RPMI7951 (cell line): ENCODE measurements at regions not wholly inside any gene's neighbourhood (a gene's known extent, or its start where the extent isn't known, plus 50 kb on each side); places are given as distances from the start of the nearest gene placed in this dataset.
"Not testable (repeated sequence)": the region's sequence is repeated elsewhere in the genome, so short reads cannot be mapped to it uniquely, and the experiment has no call there.

Experiments
- DNase-seq: peaks from one replicate; pipeline ENCODE4 v3.0.0-alpha.2; 2012; ENCODE audit warnings: low read depth

- DNase-seq: no peak
Observed at GRCh38 chr12:131287938-131288764, 334.4 kb downstream of the ADGRD1 start.

- DNase-seq: not testable (repeated sequence)
Observed at GRCh38 chr12:131288765-131289695, 335.3 kb downstream of the ADGRD1 start.

- not testable (repeated sequence) for DNase-seq
Observed at GRCh38 chr12:131289807-131290206, 336.1 kb downstream of the ADGRD1 start.

- no peak for DNase-seq
Observed at GRCh38 chr12:131290255-131290959, 336.7 kb downstream of the ADGRD1 start.

GRCh38 chr12:131293071-131294015 is 339.6 kb downstream of the ADGRD1 start:
- not testable (repeated sequence) for DNase-seq

DNA sequence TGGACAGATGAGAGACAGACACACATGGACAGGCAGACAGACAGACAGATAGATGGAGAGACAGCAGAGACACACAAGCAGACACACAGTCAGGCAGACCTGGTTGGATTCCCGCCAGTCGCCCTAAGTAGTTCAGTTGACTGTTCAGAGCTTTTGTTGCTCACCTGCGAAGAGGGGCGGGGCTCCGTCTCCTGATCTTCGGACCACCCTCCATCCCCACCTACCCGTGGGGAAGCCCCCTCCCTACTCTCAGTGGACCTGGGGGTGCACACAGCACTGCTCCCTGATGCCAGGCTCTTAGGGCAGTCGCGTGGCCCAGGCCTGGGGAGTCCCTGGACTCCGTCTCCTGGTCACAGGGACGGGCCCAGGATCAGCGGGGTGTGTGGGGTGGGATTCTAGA is 341.0 kb downstream of the ADGRD1 start:
- DNase-seq: not testable (repeated sequence)

DNA sequence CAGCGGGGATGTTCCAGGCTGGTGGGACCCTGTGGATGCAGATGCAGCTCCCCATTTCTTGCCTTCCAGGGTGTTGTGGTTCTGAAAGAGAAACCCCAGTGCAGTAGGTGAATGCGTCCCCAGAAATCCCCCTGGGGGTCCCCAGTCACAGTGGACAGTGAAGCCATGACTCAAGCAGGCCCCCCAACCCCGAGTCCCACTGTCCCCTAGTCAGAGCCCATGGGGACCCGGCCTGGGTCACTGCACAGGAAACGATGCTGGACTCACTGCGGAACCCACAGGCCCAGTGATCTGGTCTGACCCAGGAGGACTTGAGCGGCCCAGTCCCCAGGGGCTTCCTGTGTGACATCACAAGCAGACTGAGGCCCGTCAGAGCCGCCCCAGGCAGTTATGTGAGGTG is 341.4 kb downstream of the ADGRD1 start:
- not testable (repeated sequence) for DNase-seq

GRCh38 chr12:131295559-131295958 is 341.9 kb downstream of the ADGRD1 start:
- not testable (repeated sequence) for DNase-seq

DNA sequence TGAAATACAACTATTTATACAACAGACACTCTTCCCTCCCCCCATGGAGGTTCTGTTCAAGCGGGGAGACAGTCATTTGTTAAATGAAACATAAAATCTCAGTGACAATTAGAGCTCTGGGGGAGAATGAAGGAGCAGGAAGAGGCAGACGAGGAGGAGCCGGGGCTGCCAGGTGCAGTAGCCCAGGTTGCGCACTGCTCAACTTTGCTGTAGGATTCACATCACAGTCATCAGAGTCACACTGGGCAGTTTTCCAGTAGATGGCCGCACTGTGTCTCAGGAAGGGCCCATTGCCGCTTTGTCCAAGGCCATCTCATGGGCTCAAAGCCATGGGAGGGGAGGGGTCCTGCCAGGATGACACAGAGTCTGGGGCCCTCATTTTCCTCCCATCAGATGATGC is 342.4 kb downstream of the ADGRD1 start:
- DNase-seq: not testable (repeated sequence)

- DNase-seq: not testable (repeated sequence)
Observed at GRCh38 chr12:131296651-131297050, 342.9 kb downstream of the ADGRD1 start.

- not testable (repeated sequence) for DNase-seq
Observed at GRCh38 chr12:131298526-131299369, 345.0 kb downstream of the ADGRD1 start.

- not testable (repeated sequence) for DNase-seq
Observed at GRCh38 chr12:131299370-131299701, 345.6 kb downstream of the ADGRD1 start.

DNA sequence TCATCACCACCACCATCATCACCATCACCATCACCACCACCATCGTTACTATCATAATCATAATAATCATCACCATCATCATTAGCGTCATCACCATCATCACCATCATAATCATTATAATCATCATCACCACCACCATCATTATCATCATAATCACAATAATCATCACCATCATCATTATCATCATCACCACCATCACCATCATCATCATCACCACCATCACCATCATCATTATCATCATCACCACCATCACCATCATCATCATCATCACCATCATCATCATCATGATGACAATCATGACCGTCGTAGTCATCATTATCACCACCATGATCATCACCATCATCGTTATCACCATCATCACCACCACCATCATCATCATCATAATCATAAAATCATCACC is 349.9 kb downstream of the ADGRD1 start:
- not testable (repeated sequence) for DNase-seq

DNA sequence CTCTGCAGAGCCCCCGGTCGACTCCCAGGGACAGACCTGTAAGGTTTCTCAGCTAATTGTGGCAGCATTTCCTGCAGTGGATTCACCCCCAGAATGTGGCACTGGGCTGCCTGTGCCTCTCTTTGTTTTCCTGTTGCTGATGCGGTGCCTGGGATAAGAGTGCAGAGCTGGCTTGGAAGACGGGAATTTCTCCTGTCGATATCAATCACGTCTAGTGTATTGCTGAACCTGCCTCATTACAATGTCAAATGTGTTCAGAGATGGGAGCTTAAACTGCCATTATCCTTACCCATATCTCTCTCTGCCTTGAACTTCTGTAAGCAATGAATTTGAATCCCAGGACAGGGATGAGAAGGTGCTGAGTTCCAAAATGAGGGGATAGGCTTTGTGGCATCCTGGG is 350.9 kb downstream of the ADGRD1 start:
- not testable (repeated sequence) for DNase-seq

DNA sequence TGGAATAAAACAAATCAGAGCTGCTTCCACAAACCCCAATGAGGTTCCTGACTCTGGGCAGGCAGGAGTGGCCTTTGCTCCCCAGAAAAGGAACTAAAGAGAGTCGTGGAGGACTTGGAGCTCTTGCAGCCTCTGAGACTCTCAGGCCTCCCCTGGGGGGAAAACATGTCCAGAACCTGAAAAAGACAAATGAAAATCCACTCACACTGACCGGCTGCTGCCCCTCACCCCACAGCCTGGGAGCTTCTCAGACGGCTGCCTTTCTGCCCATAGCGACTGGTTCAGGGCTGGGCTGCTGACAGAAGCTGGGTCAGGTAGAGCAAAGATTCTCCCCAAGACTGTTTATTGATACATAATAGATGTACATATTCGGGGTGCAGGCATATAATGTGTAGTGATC is 356.0 kb downstream of the ADGRD1 start:
- no peak for DNase-seq

DNA sequence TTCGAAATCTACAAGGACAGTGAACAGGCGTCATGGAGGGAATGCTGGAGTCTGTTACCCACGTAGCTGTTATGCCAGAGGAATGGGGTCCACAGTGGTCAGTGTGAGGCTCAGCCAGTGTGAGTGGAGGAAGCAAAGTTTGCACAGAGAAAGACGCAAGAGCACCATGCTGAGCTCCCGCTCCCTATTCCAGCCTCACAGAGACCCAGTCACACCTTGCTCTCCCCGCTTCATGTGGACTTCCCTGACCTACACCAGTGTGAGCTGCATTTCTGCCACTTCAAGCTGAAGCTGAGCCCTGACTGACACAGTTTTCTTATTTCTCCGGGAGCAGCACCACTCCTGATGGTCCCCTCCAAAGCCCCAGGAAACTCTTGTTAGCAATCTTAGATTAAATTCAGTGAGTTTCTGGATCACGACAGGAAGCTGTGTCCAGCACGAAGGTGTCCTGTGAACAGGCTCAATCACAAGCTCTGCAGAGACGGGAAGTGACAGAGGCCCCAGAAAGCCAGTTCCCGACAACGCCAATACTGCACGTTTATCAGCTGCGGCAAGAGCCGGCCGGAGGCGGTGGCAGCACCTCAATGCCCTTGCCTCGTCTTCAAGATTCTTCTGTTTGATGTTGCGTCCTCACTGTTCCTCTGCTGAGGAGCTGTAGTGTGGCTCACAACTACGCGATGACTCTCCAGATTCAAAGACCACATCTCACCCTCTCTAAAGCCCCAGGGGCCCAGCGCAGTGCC is 356.7 kb downstream of the ADGRD1 start:
- DNase-seq: not testable (repeated sequence)

- not testable (repeated sequence) for DNase-seq
Observed at GRCh38 chr12:131311279-131311722, 357.6 kb downstream of the ADGRD1 start.

- no peak for DNase-seq
Observed at GRCh38 chr12:131311764-131312163, 358.1 kb downstream of the ADGRD1 start.

GRCh38 chr12:131312382-131312781 is 358.7 kb downstream of the ADGRD1 start:
- DNase-seq: not testable (repeated sequence)
